ENCODE measurements at regions not wholly inside any gene's neighbourhood (a gene's known extent, or its start where the extent isn't known, plus 50 kb on each side); places are given as distances from the start of the nearest gene placed in this dataset.

DNA sequence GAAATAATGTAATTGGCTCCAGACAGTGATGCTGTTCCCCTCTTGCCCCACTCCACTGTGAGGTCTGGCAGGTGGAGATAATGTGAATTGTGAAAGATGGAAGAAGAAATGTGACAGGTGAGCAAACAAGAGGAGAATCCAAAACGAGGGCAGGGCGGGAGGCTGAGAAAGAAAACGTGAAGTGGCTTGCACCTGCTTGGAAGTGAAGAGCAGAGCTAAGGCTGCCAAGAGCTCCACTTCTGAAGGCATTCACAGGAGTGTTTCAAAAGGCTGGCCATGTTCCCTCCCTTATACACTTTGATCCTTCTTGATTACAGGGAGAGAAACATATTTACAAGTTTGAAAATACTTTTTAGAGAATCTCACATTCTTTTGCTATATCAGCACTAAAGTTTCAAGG, 359.4 kb downstream of the EPHA7 start:
- no peak for TF ChIP-seq SUZ12 (IDR thresholded peaks at IDR 0.05; ENCODE audit: low read length)
- TF ChIP-seq, protein P1, sequence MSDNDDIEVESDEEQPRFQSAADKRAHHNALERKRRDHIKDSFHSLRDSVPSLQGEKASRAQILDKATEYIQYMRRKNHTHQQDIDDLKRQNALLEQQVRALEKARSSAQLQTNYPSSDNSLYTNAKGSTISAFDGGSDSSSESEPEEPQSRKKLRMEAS (IDR thresholded peaks at IDR 0.05): no peak
- no peak for TF ChIP-seq POLR2A (IDR thresholded peaks at IDR 0.05; ENCODE audit: control extremely low read depth in 1 of 2, low read depth in 2 of 2, low read length in 2 of 2)
- TF ChIP-seq, protein P2, sequence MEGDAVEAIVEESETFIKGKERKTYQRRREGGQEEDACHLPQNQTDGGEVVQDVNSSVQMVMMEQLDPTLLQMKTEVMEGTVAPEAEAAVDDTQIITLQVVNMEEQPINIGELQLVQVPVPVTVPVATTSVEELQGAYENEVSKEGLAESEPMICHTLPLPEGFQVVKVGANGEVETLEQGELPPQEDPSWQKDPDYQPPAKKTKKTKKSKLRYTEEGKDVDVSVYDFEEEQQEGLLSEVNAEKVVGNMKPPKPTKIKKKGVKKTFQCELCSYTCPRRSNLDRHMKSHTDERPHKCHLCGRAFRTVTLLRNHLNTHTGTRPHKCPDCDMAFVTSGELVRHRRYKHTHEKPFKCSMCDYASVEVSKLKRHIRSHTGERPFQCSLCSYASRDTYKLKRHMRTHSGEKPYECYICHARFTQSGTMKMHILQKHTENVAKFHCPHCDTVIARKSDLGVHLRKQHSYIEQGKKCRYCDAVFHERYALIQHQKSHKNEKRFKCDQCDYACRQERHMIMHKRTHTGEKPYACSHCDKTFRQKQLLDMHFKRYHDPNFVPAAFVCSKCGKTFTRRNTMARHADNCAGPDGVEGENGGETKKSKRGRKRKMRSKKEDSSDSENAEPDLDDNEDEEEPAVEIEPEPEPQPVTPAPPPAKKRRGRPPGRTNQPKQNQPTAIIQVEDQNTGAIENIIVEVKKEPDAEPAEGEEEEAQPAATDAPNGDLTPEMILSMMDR (IDR thresholded peaks at IDR 0.05; ENCODE audit: control extremely low read depth in 1 of 3, insufficient read depth in 1 of 3, low read depth in 1 of 3, low read length in 3 of 3): no peak
- TF ChIP-seq GABPA (IDR thresholded peaks at IDR 0.05; ENCODE audit: borderline replicate concordance, insufficient read depth, low read length): no peak
- no peak for TF ChIP-seq SIN3A (conservative IDR thresholded peaks at IDR 0.05 in 1 of 2, IDR thresholded peaks at IDR 0.05 in 1 of 2; ENCODE audit: low read depth in 1 of 2, low read length in 2 of 2)
- no peak for TF ChIP-seq SP1 (IDR thresholded peaks at IDR 0.05; ENCODE audit: low read depth, low read length)
- no peak for TF ChIP-seq BCL11A (IDR thresholded peaks at IDR 0.05; ENCODE audit: low read depth in 2 of 2, low read length in 2 of 2)

Measured in H1 (cell line).